GM21381 (cell line): ENCODE measurements at regions not wholly inside any gene's neighbourhood (a gene's known extent, or its start where the extent isn't known, plus 50 kb on each side); places are given as distances from the start of the nearest gene placed in this dataset.
"Not testable (repeated sequence)": the region's sequence is repeated elsewhere in the genome, so short reads cannot be mapped to it uniquely, and the experiment has no call there.

Source experiments
- ATAC-seq: cut with Tn5 transposase; IDR thresholded peaks from one replicate; pipeline ENCODE4 v1.9.1; 2021; ENCODE audit warnings: mild to moderate bottlenecking, moderate library complexity; ENCODE audit not compliant: unreplicated experiment

DNA sequence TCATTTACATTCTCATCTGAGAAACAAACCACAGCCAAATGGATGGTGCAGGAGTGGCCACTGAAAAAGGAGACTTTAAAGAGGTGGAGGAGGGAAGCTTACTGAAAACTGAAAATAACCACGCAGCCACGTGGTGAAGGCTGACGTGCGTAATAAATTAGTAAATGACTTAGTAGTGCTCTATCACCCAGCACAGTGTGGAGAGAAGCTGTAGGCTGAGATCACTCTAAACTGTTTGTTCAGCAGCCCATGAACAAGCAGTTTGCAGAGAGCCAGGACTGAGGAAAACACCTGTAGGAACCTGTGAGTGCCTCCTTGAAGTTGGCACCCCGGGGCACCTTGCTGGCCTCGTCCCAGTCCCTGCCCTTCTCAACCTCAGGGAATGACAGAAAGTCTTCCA is 193.0 kb downstream of the TXNL1 start:
- no peak for ATAC-seq

DNA sequence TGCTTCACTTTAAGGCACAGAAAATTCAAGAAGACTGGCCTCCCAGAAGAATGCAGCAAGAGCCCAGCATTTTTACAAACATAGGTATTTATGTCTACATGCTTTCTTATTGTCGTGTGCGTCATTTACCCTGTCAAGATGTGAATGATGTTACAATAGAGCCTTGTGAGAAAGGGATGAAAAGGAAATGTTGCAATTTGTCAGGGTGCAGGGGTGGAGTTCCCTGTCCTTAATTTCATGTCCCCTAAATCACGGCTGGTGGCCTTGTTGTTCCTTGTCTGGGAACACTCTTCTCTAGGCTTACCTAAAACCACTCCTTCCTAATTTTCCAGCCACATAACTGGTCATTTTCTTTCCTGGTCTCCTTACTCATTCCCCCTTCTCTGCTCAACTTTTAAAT is 194.2 kb downstream of the TXNL1 start:
- no peak for ATAC-seq

DNA sequence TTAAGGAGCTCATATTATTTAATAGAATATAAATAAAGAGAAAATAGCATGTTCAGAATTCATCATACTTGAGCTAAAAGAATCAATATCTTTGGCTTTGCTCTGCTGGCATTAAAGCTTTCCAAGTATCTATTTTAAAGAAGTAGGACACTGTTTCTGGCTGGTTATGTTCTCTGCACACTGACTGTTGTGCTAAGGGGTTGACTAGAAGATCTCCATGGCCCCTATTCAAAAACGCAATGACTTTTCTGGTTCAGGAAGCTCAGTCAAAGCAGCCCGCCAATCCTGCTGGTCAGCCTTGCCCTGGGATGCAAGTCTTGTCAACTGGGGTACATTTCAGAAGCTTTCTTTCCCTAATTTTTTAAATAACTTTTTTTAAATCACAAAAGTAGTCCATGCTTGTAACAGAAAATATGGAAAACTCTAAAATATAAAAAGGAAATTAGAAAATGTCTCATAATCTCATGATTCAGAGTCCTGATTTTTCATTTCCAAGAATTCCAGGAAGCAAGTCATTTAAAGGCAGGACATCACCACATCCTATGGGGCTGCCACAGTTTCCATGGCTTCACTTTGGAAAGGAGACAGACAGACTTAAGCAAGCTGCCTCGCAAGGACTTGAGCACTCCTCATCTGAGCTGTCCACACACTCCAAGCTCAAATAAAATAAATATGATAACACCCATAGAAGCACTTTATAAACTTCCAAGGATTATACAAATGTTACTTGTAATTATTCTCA is 195.1 kb downstream of the TXNL1 start:
- no peak for ATAC-seq

DNA sequence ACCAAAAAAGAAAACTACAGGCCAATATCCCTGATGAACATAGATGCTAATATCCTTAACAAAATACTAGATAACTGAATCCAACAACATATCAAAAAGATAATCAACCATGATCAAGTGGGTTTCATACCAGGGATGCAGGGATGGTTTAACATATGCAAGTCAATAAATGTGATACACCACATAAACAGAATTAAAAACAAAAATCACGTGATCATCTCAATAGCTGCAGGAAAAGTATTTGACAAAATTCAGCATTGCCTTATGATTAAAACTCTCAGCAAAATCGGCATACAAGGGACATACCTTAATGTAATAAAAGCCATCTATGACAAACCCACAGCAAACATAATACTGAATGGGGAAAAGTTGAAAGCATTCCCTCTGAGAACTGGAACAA is 199.9 kb downstream of the TXNL1 start:
- ATAC-seq, result not testable (repeated sequence)

DNA sequence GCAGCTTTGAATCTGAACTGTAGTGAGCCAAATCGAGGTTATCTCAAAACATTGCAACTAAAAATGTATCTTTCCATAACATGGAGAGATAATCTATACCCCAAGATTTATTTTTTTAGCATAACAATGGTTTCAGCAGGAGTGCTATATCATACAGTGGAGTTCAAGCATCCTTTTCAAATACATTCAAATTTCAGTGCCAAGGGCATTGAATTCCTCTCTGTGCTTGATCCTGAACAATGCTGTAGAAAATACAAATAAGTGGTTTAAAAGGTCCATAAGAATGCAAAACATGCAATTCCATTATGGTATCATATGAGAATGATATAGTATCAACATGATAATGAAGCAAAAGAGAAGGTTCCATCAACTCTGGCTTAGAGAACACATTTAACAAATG is 201.7 kb downstream of the TXNL1 start:
- ATAC-seq, result no peak

DNA sequence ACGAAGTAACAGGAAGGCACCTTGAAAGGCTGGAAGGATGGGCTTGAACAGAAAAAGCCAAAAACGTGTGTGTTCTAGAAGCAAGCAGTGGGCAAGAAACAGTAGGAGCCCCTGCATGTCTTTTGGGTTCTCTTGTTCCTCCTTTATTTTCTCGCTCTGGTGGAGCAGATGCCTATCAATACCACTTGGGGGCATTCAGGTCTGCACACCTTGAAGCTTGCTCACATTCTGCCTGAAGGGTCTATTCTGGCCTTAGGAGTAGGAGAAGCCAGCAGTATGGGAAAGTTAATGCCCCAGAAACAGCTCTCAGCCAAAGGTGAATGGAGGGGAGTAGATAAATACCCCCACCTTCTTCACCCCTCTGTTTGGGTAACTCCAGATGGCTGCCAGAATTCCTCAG is 204.5 kb downstream of the TXNL1 start:
- ATAC-seq, result no peak

DNA sequence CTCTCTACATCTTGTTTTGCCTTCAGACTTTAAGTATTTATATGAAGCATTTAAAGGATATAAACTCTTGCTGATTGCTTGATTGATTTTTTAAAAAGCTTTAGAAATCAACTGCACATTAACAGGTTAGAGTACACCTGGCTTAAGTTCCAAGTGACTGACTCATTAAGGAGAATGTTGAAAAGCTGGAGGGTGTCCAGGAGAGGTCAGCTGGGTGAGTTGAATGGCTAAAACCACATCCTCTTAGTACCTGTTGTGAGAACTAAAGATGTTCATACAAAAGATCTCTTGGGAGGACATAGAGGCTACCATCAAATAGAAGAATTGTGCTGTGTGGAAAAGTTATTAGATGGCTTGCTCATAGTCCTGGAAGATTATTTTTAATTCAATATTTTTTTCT is 206.8 kb downstream of the TXNL1 start:
- ATAC-seq, result no peak

DNA sequence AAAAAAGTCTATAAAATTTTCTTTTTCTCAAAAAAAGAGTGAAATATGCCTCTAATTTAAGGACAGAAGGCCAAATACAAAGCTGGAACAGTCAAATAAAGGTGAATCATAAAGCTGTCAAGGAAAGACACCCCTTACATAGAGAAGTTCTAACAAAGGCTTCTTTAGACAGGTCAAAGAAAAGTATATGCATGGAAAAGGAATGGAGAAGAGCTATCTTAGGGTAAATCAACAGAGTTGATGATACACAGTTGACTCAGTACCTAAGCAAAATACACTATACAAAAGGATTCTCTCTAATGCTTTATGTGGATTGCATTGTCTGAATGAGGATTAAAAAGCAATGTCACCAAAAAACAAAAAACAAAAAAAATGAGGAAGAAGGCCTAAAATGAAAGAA is 214.8 kb downstream of the TXNL1 start:
- ATAC-seq, result no peak

DNA sequence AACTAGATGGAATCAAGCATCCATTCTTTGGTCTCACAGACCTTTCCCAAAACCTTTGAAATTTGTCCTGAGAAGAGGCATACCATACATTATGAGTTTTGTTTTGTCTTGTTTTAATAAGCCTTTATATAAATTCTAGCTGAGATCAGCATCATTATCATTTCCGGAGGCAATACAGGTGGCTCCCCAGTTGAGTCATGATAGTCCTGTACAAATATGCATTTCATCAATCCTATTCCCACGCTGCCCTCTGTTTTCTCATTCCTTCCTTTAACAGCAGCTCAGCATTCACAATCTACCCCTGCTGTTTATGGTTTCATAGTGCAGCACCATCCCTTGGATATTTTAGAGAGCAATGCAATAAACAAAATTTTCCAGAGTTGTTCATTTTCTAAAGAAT is 216.7 kb downstream of the TXNL1 start:
- ATAC-seq, result no peak

DNA sequence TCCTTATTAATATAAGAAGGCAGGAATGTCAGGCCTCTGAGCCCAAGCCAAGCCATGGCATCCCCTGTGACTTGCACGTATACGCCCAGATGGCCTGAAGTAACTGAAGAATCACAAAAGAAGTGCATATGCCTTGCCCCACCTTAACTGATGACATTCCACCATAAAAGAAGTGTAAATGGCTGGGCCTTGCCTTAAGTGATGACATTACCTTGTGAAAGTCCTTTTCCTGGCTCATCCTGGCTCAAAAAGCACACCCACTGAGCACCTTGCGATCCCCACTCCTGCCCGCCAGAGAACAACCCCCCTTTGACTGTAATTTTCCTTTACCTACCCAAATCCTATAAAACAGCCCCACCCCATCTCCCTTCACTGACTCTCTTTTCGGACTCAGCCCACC is 217.5 kb downstream of the TXNL1 start:
- not testable (repeated sequence) for ATAC-seq

DNA sequence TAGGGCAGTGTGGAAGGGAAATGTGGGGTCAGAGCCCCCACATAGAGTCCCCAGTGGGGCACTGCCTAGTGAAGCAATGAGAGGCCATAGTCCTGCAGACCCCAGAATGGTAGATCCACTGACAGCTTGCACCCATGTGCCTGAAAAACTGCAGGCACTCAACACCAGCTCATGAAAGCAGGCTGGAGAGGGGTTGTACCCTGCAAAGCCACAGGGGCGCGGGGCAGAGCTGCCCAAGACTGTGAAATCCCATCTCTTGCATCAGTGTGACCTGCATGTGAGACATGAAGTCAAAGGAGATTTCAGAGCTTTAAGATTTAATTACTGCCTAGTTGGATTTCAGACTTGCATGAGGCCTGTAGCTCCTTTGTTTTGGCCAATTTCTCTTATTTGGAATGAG is 224.0 kb downstream of the TXNL1 start:
- ATAC-seq, result no peak

DNA sequence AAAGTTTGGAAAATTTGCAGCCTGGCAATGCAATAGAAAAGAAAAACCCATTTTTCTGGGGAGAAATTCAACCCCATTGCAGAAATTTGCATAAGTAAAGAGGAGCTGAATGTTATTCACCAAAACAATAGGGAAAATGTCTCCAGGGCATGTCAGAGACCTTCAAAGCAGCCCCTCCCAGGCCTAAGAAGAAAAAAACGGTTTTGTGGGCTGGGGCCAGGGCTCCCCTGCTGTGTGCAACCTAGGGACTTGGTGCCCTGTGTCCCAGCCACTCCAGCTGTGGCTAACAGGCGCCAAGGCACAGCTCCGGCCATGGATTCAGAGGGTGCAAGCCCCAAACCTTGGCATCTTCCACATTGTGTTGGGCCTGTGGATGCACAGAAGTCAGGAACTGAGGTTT is 224.5 kb downstream of the TXNL1 start:
- no peak for ATAC-seq

DNA sequence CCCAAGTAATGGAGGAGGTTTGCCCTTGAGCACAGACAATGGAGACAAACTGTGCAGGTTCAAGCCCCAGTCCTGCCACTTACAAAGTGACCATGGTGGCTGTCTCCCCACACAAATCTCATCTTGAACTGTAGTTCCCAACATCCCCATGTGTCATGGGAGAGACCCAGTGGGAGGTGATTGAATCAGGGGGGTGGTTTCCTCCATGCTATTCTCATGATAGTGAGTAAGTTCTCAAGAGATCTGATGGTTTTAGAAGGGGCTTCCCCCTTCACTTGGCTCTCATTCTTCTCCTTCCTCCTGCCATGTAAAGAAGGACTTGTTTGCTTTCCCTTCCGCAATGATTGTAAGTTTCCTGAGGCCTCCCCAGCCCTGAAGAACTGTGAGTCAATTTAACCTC is 225.4 kb downstream of the TXNL1 start:
- ATAC-seq, result no peak

DNA sequence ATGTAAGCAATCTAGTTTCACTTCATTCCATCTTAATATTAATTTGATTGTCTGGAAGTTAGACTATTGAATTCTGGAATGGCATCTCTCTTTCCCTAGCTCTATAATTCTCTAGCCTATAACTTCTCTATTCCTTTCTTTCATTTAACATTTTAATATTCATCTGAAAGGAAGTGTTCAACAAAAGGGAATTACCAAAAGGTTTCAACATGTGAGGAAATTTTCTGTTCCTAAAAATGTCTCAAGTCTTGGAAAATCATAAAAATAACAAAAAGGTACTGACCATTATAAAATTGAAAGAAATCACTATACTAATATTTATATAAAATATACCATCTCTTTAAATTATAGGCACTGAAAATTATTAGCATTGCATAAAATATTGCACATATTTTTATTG is 228.7 kb downstream of the TXNL1 start:
- no peak for ATAC-seq

DNA sequence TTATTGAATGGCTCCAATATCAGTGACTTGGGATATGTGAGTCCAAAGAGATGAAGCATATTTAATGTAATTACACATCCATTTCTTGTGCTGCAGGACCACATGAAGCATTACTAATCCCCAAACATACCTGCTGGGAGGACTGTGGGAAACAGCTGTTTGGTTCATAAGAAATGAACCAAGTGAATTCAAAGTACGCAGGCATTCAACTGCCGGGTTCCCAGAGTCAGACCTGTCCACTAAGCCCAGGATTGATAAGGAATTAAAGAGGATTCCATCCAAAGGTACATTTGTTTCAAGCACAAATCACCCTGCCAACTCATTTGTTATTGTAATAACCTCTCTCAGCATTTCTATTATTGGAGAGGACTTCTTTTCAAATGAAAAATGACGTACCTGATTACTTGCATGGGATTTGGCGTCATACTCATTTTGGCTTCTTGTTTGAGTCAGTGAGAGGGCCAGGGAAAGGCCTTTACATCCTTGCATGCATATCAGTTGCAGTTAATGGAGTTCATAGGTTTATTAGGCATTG is 230.7 kb downstream of the TXNL1 start:
- ATAC-seq, result no peak

DNA sequence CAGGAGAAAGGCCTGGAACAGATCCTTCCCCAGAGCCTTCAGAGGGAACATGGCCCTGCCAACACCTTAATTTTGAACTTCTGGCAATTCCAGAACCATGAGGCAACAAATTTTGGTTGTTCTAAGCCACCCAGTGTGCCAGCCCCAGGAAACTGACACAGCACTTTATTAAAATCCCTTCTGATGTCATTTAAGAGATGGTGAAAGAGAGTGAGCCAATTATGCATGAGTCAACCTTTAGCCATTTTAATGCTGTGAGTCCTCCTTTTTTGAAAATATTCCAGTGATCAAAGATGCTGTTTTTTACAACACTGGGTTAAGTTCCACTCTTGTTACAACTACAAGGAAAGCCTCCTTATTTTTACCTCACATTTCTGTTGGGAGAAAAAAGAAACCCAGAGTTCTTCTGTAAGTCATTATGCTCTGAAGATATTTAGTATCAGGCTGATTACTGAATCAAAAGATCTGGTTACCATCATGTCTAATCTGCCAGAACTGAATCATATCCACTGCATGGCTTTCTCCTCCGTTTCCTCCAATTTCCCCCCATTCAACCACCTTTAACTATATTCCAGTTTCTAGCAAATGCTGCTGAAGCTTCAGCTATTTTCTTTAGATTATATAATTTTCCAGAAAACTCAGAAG is 235.4 kb downstream of the TXNL1 start:
- no peak for ATAC-seq

DNA sequence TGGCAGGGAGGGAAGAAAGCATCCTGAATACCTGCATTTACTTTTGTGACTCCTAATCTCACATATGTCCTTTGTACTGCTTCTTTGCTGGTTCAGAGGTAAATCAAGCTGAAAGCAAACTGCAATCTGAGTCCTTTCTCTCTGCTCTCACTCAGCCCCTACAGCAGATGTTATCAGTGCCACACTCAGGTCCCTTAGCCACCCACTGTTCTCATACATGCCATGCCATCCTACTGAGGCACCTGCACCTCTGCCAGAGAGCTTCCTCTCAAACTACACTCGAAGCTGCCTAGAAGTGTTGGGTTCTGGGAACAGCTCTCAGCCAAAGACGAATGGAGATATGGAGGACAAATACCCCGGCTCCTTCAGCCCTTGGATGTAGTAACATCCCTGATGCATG is 244.5 kb downstream of the TXNL1 start:
- ATAC-seq, result no peak

DNA sequence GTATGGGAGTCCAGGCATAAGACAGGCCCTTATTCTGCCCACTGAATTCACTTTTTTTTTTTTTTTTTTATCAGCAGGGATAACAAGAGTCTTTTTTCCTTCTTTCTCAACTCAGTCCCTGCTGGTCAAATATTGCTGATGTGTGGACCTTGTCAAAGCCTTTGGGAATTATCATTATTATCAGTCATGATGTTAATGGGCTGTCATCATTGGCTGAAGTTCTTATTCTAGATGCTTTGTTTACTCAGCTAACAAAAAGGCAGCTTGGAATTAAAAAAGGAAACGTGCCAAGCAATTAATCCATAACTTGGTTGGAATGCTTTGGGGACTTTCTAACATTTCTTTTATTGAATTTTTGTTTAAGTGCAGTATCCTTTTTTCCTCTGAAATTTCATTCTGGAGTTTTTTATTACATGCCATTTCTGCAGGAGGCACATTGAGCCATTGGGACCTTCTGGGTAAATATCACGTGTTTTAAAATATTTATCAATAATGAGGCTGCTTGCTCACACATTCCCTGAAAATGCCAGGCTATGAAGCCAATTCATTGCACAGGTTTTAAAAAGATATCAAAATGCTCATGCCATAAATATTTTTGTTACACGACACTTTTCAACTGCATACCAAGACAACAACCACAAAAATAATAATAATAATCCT is 246.3 kb downstream of the TXNL1 start:
- no peak for ATAC-seq

DNA sequence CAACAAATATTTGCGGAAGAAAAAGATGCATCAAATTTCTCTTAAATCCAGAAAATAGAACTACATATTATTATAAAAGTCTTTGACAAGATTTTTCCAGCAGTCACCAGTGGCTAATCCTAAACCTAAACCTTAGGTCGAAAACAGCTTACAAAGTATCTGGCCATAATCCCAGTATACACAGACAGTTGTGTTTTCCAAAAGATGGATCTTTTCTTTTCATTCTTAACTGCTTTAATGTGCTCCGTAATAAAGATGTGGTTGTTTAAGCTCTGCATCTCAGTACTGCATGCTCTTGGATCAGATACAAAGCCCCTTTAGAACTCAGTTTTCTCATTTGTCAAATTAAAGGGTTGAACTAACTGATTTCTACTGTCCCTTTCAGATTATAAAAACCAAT is 247.8 kb downstream of the TXNL1 start:
- no peak for ATAC-seq

DNA sequence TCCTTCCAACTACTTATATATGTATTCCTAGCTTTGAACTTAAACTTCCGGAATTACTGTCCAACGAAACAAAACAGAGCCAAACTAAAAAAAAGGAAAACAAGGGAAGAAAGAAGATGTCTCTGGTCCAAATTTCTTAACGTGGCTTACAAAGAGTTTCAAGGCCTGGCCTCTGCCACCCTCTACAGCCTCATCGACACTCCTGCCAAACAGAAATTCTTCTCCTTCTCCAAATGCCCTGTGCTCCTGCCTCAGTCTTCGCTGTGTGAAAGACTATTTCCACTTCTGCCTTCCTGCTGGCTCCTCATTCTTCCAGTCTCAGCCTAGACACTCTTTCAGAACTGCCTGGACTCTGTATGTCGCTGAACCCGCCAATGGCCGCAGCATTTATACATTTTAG is 249.2 kb downstream of the TXNL1 start:
- ATAC-seq, result no peak

DNA sequence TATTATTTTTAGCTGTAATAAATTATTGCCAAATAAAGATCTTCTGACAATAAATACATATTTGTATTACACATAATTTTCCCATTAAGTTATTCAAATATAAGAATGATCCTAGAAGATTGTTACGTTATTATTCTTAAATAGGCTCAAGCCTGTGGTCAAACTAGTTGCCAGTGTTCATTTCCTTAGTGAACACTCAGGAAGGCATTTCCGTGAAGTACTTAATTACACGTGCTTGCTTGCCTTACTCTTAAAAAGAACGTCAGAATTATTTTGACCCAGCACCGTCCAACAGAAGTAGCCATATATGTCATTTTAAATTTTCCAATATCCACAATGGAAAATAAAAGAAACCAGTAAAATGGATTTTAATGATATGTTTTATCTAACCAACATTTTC is 249.8 kb downstream of the TXNL1 start:
- no peak for ATAC-seq

DNA sequence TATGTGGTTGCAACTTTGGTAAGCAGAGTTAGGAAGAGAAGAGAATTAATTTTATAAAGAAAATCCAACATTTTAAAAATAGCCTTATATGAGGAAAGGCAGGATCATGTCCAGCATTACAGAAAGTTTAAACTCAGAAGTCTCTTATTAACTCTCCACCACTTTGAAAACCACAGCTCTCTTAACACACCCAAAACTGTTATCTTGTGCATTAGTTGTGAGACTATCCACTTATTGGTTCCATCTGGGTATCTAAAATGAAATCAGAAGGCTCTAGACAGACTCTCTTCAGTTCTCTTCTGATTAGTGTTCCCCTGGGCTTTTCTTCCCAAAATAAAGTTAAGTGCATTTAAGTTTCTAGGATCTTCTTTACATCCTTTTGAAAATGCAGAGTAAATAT is 251.5 kb downstream of the TXNL1 start:
- no peak for ATAC-seq
